Stimulated activated memory B cell treated with anti-CD40 and anti-IgM and Interleukin-4, amounts not matched to agents 10 μg/mL and 1 μg/mL and 100 μg/mL, for 72 hours (primary cell): ENCODE measurements at regions not wholly inside any gene's neighbourhood (a gene's known extent, or its start where the extent isn't known, plus 50 kb on each side); places are given as distances from the start of the nearest gene placed in this dataset.
"Not testable (repeated sequence)": the region's sequence is repeated elsewhere in the genome, so short reads cannot be mapped to it uniquely, and the experiment has no call there.

ENCODE experiments used
- ATAC-seq: fragments of 150-1000 bp; cut with Tn5 transposase; 2 replicates; pipeline ENCODE4 v1.10.0; 2021
- H3K27ac Mint-ChIP-seq: one replicate; pipeline ENCODE4 v1.8.0; 2022; ENCODE audit warnings: mild to moderate bottlenecking, mixed read lengths
- H3K27me3 Mint-ChIP-seq: one replicate; pipeline ENCODE4 v1.8.0; 2022; ENCODE audit warnings: mixed read lengths
- H3K36me3 Mint-ChIP-seq: one replicate; pipeline ENCODE4 v1.8.0; 2022; ENCODE audit warnings: mixed read lengths
- H3K4me1 Mint-ChIP-seq: one replicate; pipeline ENCODE4 v1.8.0; 2022; ENCODE audit warnings: mixed read lengths
- H3K4me3 Mint-ChIP-seq: one replicate; pipeline ENCODE4 v1.8.0; 2022; ENCODE audit warnings: mild to moderate bottlenecking, moderate library complexity, mixed read lengths
- H3K9me3 Mint-ChIP-seq: one replicate; pipeline ENCODE4 v1.8.0; 2022; ENCODE audit warnings: mixed read lengths

- H3K27me3 Mint-ChIP-seq = no peaks in the 10 kb centered on the region
- no peaks in the 10 kb centered on the region for H3K9me3 Mint-ChIP-seq
- H3K27ac Mint-ChIP-seq = no peak overlapping the region
- no peaks in the 10 kb centered on the region for H3K36me3 Mint-ChIP-seq
- H3K4me1 Mint-ChIP-seq = no peaks in the 10 kb centered on the region
- ATAC-seq = no peak
- H3K4me3 Mint-ChIP-seq = no peak overlapping the region
Observed at GRCh38 chr16:26491101-26491670, 575.5 kb upstream of the C16orf82 start.

- Mint-ChIP-seq H3K36me3 (no peaks in the 10 kb centered on the region), H3K27me3 (no peaks in the 10 kb centered on the region), H3K9me3 (no peaks in the 10 kb centered on the region)
Observed at GRCh38 chr16:26491962-26492361, 574.8 kb upstream of the C16orf82 start.

DNA sequence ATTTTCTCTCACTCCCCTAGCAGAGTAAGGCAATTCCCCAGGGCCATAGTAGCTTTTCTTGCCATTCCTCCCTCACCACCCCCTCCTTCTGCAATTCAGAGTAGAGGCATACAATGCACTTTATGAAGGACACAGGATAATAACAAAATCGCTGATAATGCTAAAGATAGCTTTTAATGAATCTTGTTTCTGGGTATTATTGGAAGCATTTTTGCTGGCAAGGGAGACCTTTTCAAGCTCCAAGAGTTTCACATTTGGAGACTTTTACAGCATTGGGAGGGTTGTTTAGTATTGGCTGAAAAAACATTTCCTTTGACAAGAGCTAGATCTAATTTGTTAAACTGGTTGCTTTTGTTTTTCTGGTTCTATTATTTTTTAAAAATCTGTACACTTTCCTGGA, 573.0 kb upstream of the C16orf82 start:
- ATAC-seq = no peak
- H3K27me3 Mint-ChIP-seq = no peaks in the 10 kb centered on the region

More at GRCh38 chr16:26491962-26492361, 574.8 kb upstream of the C16orf82 start:
- Mint-ChIP-seq H3K4me1 (no peaks in the 10 kb centered on the region), H3K27ac (no peak overlapping the region), H3K4me3 (no peak overlapping the region)
- no peak for ATAC-seq

GRCh38 chr16:26497896-26498295, 568.8 kb upstream of the C16orf82 start:
- Mint-ChIP-seq H3K36me3 (no peaks in the 10 kb centered on the region), H3K4me3 (no peak overlapping the region), H3K27me3 (no peaks in the 10 kb centered on the region), H3K9me3 (peaks cover 4% of the 10 kb centered on the region), H3K4me1 (no peaks in the 10 kb centered on the region), H3K27ac (no peak overlapping the region)
- no peak for ATAC-seq

More for the DNA sequence above, 573.0 kb upstream of the C16orf82 start:
- Mint-ChIP-seq H3K27ac (no peak overlapping the region), H3K4me3 (no peak overlapping the region), H3K9me3 (no peaks in the 10 kb centered on the region), H3K36me3 (no peaks in the 10 kb centered on the region), H3K4me1 (no peaks in the 10 kb centered on the region)

DNA sequence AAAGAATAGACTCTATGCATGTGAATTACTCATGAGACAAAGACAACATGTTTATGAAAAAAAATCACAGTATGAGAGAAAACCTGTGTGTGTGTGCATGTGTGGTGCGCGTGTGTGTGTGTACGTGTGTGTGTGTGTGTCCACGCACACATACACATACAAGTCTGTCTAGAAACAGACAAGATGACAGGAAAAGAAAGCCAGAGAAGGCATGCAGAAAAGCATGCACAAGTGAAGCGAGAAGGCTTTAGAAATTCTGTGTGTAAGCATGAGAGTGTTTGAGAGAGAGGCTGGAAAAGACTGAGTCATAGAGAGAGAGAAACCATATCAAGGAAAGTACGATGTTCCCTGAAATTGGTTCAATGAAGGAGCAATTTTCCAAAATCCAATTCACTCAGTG, 566.4 kb upstream of the C16orf82 start:
- H3K4me3 Mint-ChIP-seq = no peak overlapping the region
- no peaks in the 10 kb centered on the region for H3K4me1 Mint-ChIP-seq
- no peak overlapping the region for H3K27ac Mint-ChIP-seq
- no peak for ATAC-seq
- no peaks in the 10 kb centered on the region for H3K36me3 Mint-ChIP-seq
- no peaks in the 10 kb centered on the region for H3K27me3 Mint-ChIP-seq
- peaks cover 4% of the 10 kb centered on the region for H3K9me3 Mint-ChIP-seq

DNA sequence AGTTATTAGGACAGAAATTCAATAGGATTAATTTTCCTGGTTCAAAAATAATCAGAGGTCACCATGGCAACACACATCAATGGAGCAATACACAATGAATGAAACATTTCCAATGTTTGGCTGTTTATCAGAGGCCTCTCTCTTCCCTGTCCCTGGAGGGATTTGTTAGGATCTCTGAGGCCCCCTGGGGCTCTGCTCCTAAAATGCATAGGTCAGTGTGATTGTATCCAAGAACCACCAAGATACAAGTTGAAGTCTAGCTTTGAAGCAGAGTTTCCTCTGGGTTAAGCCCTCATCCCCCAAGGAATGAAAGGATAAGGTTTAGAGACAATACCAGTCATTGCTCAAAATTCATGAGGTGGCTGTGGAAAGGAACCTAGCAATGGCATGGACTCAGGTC, 561.2 kb upstream of the C16orf82 start:
- no peak for ATAC-seq

GRCh38 chr16:26508946-26509345, 557.8 kb upstream of the C16orf82 start:
- not testable (repeated sequence) for ATAC-seq, H3K27me3 Mint-ChIP-seq, H3K9me3 Mint-ChIP-seq, H3K36me3 Mint-ChIP-seq, H3K4me1 Mint-ChIP-seq, H3K27ac Mint-ChIP-seq, H3K4me3 Mint-ChIP-seq

More for the DNA sequence above, 561.2 kb upstream of the C16orf82 start:
- Mint-ChIP-seq H3K27me3 (no peaks in the 10 kb centered on the region), H3K4me3 (no peak overlapping the region), H3K9me3 (peaks cover 4% of the 10 kb centered on the region), H3K4me1 (no peaks in the 10 kb centered on the region), H3K36me3 (no peaks in the 10 kb centered on the region), H3K27ac (no peak overlapping the region)

GRCh38 chr16:26510924-26511323, 555.8 kb upstream of the C16orf82 start:
- no peak overlapping the region for H3K27ac Mint-ChIP-seq
- ATAC-seq = no peak
- H3K9me3 Mint-ChIP-seq = no peaks in the 10 kb centered on the region
- H3K36me3 Mint-ChIP-seq = no peaks in the 10 kb centered on the region
- H3K27me3 Mint-ChIP-seq = no peaks in the 10 kb centered on the region
- no peak overlapping the region for H3K4me3 Mint-ChIP-seq
- H3K4me1 Mint-ChIP-seq = no peaks in the 10 kb centered on the region

DNA sequence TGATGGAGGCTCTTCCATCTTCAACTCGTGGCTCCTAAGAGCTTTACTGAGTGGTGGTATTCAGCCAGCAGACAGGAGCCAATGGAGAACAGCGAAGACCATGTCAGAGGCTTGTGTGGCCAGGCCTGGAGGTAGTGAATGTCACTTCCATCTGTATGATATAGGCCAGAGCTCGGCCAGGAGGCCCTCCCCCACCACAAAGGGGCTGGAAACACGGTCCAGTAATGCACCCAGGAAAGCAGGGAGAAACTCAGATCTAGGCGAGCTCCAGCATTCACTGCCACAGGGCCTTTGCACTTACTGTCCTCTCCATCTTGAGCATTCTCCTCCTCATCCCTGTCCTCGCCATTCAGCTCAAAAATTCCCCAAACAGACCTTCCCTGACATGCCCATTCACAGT, 555.3 kb upstream of the C16orf82 start:
- no peaks in the 10 kb centered on the region for H3K36me3 Mint-ChIP-seq
- no peak overlapping the region for H3K27ac Mint-ChIP-seq
- no peak for ATAC-seq

GRCh38 chr16:26521626-26522025, 545.1 kb upstream of the C16orf82 start:
- H3K4me1 Mint-ChIP-seq = no peaks in the 10 kb centered on the region
- no peak for ATAC-seq
- H3K27me3 Mint-ChIP-seq = no peaks in the 10 kb centered on the region
- no peak overlapping the region for H3K4me3 Mint-ChIP-seq
- H3K9me3 Mint-ChIP-seq = peaks cover 4% of the 10 kb centered on the region
- H3K36me3 Mint-ChIP-seq = no peaks in the 10 kb centered on the region
- H3K27ac Mint-ChIP-seq = no peak overlapping the region

More for the DNA sequence above, 555.3 kb upstream of the C16orf82 start:
- no peak overlapping the region for H3K4me3 Mint-ChIP-seq
- no peaks in the 10 kb centered on the region for H3K4me1 Mint-ChIP-seq
- H3K9me3 Mint-ChIP-seq = no peaks in the 10 kb centered on the region
- no peaks in the 10 kb centered on the region for H3K27me3 Mint-ChIP-seq

GRCh38 chr16:26524281-26524680, 542.4 kb upstream of the C16orf82 start:
- Mint-ChIP-seq H3K4me1 (no peaks in the 10 kb centered on the region), H3K36me3 (no peaks in the 10 kb centered on the region), H3K9me3 (peaks cover 4% of the 10 kb centered on the region), H3K27ac (no peak overlapping the region), H3K27me3 (no peaks in the 10 kb centered on the region), H3K4me3 (no peak overlapping the region)
- no peak for ATAC-seq

DNA sequence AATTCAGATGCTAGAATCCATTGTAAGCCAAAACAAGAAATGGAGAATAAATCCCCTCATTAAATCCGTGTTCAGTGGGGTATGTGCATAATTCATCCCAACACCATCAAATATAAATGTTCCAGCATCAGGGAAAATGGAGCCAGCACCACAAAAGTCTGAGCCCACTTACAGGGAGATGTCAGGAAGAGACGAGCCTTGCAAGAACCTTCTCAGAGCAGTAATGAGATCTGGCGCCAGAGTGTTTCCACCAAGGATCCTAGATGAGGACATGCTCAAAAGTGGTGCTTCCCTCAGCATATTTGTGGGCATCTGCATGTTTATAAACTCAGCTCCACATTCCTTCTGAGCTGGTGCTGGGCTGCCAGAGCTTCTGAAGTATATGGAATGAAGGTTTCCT, 541.9 kb upstream of the C16orf82 start:
- Mint-ChIP-seq H3K27me3 (no peaks in the 10 kb centered on the region), H3K36me3 (no peaks in the 10 kb centered on the region), H3K4me1 (no peaks in the 10 kb centered on the region), H3K9me3 (peaks cover 4% of the 10 kb centered on the region), H3K4me3 (no peak overlapping the region), H3K27ac (no peak overlapping the region)
- ATAC-seq = no peak

- Mint-ChIP-seq H3K4me3 (no peak overlapping the region), H3K4me1 (no peaks in the 10 kb centered on the region), H3K27me3 (no peaks in the 10 kb centered on the region), H3K27ac (no peak overlapping the region), H3K9me3 (peaks cover 4% of the 10 kb centered on the region), H3K36me3 (no peaks in the 10 kb centered on the region)
- no peak for ATAC-seq
Observed at GRCh38 chr16:26525856-26526255, 540.9 kb upstream of the C16orf82 start.

DNA sequence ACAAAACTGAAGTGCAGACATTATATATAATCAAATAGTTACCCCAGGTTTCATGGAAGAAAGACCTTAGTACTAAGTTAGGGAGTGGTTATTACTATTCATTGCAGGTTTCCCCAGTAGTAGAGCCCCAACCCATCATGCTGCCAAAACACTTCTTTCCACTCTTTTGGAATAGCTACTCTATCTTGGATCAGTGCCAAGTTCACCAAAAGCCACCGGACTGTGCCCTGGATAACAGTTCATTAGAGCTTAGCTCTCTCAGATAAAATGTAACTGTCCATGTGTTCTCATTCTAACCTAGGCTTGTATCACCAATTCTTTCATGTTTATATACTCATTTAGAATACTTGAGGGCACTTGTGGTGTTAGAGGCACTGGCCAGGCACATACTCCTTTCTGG, 540.1 kb upstream of the C16orf82 start:
- no peaks in the 10 kb centered on the region for H3K36me3 Mint-ChIP-seq
- peaks cover 4% of the 10 kb centered on the region for H3K9me3 Mint-ChIP-seq
- no peaks in the 10 kb centered on the region for H3K4me1 Mint-ChIP-seq
- no peak for ATAC-seq
- no peaks in the 10 kb centered on the region for H3K27me3 Mint-ChIP-seq
- H3K27ac Mint-ChIP-seq = no peak overlapping the region
- no peak overlapping the region for H3K4me3 Mint-ChIP-seq

DNA sequence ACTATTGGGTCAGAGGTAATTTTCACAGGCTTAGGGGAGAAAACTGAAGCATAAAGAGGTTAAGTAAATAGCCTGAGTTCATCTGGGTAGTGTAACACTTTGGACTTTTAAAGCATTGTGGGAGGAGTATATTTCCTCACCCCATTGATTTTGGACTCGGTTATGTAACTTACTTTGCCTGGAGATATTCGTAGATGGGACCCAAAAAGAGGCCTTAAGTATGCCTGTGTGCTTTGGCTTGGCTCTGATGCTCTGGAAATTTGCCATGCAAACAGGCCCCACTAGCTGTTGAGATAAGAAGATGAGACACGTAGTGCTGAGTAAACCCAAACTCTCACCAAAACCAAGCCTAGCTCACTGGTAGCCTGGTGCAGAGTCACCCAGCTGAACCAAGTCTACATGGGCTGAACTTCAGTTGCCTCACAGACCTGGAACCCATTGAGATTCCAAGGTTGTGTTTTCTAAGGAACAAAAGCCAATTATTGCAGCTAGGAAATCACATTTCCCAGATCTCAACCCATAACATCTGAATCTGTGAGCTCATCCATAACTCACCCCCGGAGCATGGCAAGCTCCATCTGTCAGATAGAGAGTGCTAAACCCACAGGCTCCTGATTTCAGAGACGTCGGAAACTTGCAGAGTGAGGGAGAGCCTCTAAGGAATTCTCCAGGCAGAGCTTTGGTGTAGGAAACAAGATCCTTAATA, 536.0 kb upstream of the C16orf82 start:
- H3K27ac Mint-ChIP-seq = no peak overlapping the region
- H3K36me3 Mint-ChIP-seq = no peaks in the 10 kb centered on the region
- ATAC-seq = no peak
- no peaks in the 10 kb centered on the region for H3K4me1 Mint-ChIP-seq
- peaks cover 9% of the 10 kb centered on the region for H3K9me3 Mint-ChIP-seq
- no peaks in the 10 kb centered on the region for H3K27me3 Mint-ChIP-seq
- no peak overlapping the region for H3K4me3 Mint-ChIP-seq

- H3K27ac Mint-ChIP-seq = no peak overlapping the region
- H3K4me3 Mint-ChIP-seq = no peak overlapping the region
- no peaks in the 10 kb centered on the region for H3K4me1 Mint-ChIP-seq
- H3K27me3 Mint-ChIP-seq = no peaks in the 10 kb centered on the region
- peaks cover 7% of the 10 kb centered on the region for H3K9me3 Mint-ChIP-seq
- H3K36me3 Mint-ChIP-seq = no peaks in the 10 kb centered on the region
- ATAC-seq = no peak
Observed at GRCh38 chr16:26531290-26531730, 535.4 kb upstream of the C16orf82 start.
